SK-N-SH (cell line): ENCODE measurements at regions not wholly inside any gene's neighbourhood (a gene's known extent, or its start where the extent isn't known, plus 50 kb on each side); places are given as distances from the start of the nearest gene placed in this dataset.

Experiments used
- CTCF ChIP-seq: fragments of 200-600 bp; sonication (generic); IDR thresholded peaks from 2 replicates; pipeline ENCODE4 v1.6.1; 2017; ENCODE audit warnings: antibody characterized with exemption, mild to moderate bottlenecking, moderate library complexity
- EP300 ChIP-seq, 2 experiments: IDR thresholded peaks; 2 replicates each; pipeline versions ENCODE4 v1.4.0 to v1.6.1; 2012; ENCODE audit warnings: borderline replicate concordance in 1 of 2, low read depth in 1 of 2, low read length in 1 of 2
- GABPA ChIP-seq: IDR thresholded peaks from 2 replicates; pipeline ENCODE4 v1.4.0; 2012; ENCODE audit warnings: low read depth, mild to moderate bottlenecking
- JUND ChIP-seq: IDR thresholded peaks from 2 replicates; pipeline ENCODE4 v1.4.0; 2012
- POLR2AphosphoS5 ChIP-seq: IDR thresholded peaks from 2 replicates; pipeline ENCODE4 v1.6.1; 2012; ENCODE audit warnings: low read depth, low read length
- RAD21 ChIP-seq: IDR thresholded peaks from 2 replicates; pipeline ENCODE4 v1.6.1; 2012; ENCODE audit warnings: mild to moderate bottlenecking, low read length
- RCOR1 ChIP-seq: fragments of 150-350 bp; IDR thresholded peaks from 2 replicates; pipeline ENCODE4 v1.6.1; 2017; ENCODE audit warnings: antibody characterized with exemption, low read length
- RXRA ChIP-seq: IDR thresholded peaks from 2 replicates; pipeline ENCODE4 v1.4.0; 2012; ENCODE audit warnings: low read depth, mild to moderate bottlenecking, borderline replicate concordance
- SMC3 ChIP-seq: IDR thresholded peaks from 2 replicates; pipeline ENCODE4 v1.6.1; 2012; ENCODE audit warnings: low read depth, low read length, improper control_type of control experiment
- TF ChIP-seq, protein P1 (sequence below): IDR thresholded peaks from 2 replicates; pipeline ENCODE4 v1.6.1; 2012; ENCODE audit warnings: mild to moderate bottlenecking, low read depth, low read length, moderate library complexity

DNA sequence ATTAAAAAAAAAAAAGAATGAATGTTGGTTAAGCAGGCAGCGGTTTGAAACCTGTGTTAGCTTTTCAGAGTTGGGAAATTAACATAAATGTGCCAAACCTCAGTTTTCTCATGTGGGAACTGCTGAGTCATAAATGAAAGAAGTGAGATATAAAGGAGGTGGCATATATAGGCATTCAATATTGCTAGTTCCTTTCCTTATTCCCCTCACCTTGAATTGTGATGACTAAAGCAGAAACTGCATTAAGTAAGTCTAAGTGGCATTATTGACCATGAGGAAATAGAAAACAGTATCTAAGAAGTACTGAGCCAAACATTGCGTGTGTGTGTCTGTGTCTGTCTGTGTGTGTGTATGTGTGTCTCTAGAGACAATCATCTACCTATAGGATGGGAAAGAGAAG, 691.2 kb downstream of the TLR4 start:
- TF ChIP-seq POLR2AphosphoS5 = no peak
- TF ChIP-seq RAD21 = no peak
- no peak for TF ChIP-seq JUND
- TF ChIP-seq CTCF = no peak
- TF ChIP-seq RCOR1 = no peak
- TF ChIP-seq, protein P1, sequence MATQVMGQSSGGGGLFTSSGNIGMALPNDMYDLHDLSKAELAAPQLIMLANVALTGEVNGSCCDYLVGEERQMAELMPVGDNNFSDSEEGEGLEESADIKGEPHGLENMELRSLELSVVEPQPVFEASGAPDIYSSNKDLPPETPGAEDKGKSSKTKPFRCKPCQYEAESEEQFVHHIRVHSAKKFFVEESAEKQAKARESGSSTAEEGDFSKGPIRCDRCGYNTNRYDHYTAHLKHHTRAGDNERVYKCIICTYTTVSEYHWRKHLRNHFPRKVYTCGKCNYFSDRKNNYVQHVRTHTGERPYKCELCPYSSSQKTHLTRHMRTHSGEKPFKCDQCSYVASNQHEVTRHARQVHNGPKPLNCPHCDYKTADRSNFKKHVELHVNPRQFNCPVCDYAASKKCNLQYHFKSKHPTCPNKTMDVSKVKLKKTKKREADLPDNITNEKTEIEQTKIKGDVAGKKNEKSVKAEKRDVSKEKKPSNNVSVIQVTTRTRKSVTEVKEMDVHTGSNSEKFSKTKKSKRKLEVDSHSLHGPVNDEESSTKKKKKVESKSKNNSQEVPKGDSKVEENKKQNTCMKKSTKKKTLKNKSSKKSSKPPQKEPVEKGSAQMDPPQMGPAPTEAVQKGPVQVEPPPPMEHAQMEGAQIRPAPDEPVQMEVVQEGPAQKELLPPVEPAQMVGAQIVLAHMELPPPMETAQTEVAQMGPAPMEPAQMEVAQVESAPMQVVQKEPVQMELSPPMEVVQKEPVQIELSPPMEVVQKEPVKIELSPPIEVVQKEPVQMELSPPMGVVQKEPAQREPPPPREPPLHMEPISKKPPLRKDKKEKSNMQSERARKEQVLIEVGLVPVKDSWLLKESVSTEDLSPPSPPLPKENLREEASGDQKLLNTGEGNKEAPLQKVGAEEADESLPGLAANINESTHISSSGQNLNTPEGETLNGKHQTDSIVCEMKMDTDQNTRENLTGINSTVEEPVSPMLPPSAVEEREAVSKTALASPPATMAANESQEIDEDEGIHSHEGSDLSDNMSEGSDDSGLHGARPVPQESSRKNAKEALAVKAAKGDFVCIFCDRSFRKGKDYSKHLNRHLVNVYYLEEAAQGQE = no peak
- TF ChIP-seq RXRA = no peak
- TF ChIP-seq GABPA = no peak
- TF ChIP-seq EP300 (IDR thresholded peaks at IDR 0.05; ENCODE audit: borderline replicate concordance in 1 of 2, low read depth in 1 of 2, low read length in 1 of 2) = no peak
- TF ChIP-seq SMC3 = no peak
